Renal cortex interstitium (tissue), 11 donors: ENCODE measurements at regions not wholly inside any gene's neighbourhood (a gene's known extent, or its start where the extent isn't known, plus 50 kb on each side); places are given as distances from the start of the nearest gene placed in this dataset.

Experiments
- DNase-seq, 11 donors: peaks; one replicate each; pipeline ENCODE4 v3.0.0-alpha.2; 2013; ENCODE audit warnings: low read depth in 9 of 11, low spot score in 4 of 11; ENCODE audit errors: extremely low read depth in 1 of 11

DNA sequence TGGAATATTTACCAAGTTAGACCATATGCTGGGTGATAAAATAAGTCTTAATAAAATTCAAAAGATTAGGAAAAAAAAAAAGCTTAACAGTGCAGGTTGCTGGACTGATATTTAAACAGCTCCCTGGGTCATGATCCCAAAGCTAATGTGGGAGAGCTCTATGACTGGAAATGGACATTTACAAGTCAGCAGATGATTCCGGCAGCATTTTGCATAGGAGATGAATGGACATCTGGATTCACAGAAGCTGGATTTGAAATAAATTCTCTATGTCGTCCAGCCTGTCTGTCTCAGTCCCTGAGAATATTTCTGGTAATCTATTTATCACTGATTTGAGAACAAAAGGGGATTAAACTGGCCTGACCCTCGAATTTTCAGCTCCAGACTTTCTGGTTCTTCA is 52.3 kb upstream of the KLHL25 start:
- no peak for DNase-seq

DNA sequence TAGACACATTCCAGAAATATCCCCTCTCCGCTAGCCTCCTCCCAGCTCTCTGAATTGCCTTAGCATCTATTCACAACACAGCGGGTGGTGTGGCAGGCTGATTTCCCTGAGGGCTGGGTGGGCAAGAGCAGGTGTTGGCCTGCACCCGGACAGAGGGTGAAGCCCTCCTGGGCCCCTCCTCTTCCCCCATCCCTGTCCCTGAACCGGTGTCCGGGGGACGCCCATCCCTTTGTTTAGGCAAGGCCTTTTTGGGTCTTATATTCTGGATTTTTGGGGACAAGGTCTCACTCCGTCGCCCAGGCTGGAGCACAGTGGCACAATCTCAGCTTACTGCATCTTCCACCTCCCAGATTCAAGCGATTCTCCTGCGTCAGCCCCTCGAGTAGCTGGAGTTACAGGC is 55.2 kb upstream of the KLHL25 start:
- DNase-seq: no peak

DNA sequence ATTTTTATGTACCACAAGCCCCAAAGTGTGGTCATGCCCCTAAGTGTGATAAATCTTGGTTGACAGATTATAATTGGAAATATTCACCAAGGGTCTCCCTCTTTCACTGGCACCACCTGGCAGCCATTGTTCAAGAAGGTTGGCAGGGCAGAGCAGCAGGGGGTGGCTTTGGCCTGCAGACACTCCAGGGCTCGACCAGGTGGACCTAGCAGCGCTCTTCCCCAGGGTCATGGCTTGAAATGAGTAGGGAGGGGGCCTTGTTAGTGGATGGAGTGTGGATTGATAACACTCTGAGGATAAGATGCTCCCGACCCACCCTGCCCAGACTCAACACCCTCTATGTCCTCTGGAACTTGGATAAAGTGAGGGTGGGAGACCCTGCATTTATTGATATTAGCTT is 58.2 kb upstream of the KLHL25 start:
- DNase-seq: no peak

DNA sequence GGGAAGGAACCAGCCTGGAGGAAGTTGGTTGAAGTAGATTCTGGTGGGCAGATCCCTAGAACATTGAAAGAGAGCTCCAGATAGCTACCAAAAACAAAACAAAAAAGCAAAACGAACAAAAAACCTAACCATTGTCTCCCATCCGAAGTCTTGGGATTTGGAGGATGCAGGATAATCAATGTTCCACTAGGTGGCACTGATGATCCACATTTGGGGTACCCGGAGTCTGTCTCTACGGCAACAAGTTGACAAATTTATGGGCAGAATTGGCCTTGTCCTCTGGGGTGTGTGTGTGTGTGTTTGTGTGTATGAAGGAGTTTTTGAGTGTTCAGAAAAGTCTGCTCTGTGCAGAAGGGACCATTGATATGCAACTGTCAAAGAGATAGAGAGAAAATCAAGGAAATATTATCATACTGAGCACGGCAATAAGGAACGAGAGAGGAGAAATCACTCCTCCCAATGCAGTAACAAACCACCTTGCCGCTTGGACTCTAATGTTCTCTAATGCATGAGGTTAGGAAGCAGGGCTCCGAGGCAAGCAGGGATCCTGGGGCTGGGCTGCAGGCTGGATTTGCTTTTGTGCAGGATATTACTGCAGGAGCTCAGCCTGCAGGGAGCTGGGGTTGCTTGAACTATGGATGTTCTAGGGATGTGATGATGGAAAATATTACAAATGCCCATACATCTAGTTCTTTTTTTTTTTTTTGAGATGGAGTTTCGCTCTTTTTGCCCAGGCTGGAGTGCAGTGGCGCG is 59.8 kb upstream of the KLHL25 start:
- DNase-seq: peak in 10 of 11 donors; percentile 33 to 67 (median 62)

DNA sequence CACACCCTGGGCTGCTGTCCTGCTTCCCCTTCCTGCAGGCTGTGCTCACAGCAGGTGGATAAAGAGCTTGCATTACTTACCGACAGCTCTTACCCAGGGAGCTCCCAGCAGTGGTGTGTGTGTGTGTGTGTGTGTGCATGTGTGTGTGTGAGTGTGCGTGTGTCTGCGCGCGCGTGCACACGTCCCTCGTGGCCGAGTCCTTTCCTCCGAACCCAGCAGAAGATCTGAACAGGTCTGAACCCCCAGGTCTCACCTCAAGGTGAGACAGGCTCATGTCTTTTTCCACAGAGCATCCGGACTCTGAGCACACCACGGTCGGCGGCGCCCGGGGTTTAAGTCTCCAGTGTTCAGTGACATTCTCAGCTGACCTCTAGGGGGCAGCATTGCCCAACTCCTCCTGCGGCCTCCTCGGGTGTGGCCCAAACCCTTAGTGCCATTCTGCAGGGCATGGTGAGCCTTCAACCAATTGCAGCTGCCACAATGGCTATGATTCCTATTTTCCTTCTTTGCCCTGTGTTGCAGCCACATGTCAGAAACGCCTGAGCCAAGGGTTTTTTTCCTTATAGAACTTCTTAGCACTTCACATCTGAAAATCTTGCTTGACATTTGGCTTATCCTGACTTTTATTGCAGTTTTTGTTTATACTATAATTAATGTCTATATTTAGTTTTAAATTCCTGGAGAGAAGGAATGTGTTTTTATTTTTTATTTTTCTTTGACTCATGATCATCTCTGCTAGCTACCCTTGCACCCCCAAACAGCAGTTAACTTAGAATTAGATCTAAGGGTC is 64.1 kb upstream of the KLHL25 start:
- DNase-seq: peak in 8 of 11 donors; percentile 29 to 61 (median 44)

DNA sequence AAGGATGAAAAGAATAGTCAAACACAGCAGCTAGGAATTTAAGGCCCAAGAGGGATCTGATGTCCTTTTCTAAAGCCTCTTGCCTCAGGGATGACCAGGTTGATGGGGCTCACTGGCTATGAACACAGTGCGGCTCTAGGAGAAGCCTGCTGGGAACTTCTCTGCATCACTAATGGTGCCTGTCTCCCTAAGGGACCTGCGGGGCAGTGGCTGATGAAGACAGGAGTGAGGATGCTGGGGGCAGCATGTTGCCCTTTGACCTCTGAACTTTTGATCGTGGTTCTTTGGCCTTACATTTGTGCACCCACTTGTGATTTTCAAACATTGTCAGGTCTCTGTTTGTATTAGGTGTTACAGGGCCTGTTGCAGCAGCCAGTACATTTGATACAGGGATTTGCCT is 64.9 kb upstream of the KLHL25 start:
- no peak for DNase-seq

DNA sequence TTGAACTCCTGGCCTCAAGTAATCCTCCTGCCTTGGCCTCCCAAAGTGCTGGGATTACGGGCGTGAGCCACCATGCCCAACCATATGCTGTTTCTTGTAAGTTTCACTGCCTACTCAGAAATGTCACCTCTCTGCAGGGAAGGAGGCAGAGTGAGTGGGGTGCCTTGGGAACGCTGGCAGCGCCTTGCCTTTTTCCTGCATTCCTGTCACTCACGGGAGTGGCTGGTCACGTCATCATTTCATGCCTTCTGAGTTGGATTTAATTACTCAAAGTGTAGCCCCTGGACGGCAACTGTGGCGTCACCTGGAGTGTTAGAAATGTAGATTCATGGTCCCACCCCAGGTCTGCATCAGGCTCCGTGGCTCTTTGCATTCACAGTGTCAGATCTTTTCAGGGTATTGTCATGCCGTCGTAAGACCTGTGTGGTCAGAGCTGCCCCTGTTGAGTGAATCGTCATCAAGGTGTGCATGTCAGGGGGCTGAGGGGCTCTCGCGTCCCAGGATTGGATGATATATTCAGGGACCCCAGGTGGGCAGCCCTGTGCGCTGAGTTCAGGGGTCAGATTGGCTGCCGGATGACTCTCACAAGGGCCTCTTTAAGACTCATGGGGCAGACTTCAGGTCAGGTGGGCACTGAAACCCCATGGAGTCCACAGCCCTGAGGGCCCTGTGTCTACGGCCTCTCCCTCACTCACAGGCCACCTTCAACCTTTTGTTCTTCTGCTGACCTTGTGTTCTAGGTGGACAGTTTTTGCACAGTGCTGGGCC is 65.9 kb upstream of the KLHL25 start:
- no peak for DNase-seq

DNA sequence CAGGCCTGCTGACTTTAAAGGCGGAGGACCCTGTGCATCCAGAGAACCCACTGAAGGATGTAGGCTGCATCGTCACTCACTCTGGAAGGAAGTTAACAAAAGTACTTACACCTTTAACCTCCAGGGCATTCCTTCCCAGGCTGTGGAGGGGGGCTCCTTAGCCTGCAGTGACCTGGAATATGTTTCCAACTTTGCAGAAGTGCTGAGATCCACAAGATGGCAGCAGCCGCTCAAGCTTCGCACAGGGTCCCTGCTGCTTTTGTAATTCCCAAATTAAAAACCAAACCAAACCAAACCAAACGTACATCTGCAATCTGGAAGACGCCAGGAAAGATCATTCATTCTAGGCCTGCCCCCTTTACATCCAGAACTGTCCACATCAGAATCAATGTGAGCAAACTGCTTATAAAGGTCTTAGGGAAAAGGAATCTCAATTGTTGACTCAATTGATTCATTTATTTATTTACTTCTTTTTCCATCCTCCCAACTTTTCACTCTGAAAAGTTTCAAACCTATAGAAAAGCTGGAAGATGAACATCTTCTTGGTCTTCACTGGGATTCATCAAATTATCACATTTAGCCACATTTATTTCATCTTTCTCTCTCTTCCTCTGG is 70.5 kb upstream of the KLHL25 start:
- peak in 8 of 11 donors; percentile 17 to 48 (median 36) for DNase-seq

DNA sequence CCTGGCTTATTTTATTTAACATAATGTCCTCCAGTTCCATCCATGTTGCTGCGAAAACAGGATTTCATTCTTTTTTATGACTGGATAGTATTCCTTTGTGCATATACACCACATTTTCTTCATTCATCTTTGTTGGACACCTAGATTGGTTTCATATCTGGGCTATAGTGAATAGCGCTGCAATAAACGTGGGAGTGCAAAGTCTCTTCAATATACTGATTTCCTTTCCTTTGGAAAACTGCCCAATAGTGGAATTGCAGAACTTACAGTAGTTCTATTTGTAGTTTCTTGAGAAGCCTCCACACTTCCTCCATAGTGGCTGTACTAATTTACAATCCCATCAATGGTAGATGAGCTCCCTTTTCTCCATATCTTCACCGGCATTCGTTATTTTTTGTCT is 72.5 kb upstream of the KLHL25 start:
- DNase-seq: no peak

DNA sequence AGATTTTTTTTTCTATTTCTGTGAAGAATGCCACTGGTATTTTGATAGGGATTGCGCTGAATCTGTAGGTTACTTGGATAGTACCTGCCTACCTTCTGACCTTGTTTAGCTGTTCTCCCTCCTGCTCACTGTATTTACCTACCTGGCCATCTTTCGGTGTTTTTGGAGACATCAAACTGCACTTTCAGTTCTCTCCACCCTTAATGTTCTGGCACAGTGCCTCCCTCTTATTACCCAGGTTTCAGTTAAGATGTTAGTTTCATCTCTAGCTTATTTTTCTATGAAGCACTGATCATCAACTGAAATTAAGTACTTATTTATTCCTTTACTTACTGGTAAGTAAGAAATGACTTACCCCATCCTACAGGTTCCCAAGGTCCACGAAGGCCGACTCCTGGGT is 74.4 kb upstream of the KLHL25 start:
- DNase-seq: no peak

DNA sequence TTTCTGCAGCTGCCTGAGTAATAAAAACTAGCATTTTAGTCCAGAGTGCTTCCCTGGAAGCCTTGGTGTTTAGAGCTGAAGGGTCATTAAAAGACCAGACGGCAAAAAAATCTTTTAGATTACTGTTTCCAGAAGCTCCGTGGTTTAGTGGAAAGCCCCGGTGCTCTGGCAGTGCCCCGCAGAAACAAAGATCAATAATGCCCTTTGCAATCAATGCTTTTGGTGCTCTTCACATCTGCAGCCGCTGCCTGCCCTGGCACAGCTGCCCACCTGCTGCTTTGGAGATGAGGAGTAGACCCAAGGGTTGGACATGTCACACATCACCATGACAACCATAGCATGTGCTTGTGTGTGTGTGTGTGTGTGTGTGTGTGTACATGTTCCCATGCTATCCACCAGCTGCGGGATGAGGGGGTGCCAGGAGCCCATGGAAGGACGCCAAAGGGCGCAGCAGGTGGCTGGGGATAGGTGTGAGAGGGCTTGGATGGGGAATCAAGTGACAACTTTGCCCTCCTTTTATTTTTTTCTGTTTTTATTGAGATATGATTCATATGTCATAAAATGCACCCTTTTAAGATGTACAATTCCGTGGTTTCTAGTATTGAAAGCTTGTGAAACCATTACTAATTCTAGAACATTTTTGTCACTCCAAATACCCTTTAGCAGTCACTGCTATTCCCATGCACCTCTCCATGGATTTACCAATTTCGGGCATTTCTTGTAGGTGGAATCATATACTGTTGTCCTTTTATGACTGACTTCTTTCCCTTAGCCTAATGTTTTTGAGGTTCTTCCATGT is 75.7 kb upstream of the KLHL25 start:
- DNase-seq: no peak

DNA sequence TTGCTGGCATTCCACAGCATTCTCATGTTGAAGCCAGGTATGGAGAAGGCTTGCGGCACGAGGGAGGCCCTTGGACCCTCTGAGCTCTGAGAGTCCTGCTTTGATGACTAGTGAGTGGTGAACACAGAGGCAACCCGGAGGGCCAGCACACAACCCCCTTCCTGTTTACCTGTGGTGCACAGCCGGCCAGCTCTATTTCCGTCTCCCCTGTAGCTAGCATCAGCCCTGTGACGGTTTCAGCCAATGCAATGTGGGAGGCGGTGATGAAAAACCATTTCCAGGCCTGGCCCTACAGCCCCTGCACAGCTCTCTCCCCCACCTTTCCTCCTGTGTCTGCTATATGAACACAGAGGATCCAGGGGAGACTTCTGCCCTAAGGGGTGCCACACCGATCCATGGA is 76.8 kb upstream of the KLHL25 start:
- no peak for DNase-seq

DNA sequence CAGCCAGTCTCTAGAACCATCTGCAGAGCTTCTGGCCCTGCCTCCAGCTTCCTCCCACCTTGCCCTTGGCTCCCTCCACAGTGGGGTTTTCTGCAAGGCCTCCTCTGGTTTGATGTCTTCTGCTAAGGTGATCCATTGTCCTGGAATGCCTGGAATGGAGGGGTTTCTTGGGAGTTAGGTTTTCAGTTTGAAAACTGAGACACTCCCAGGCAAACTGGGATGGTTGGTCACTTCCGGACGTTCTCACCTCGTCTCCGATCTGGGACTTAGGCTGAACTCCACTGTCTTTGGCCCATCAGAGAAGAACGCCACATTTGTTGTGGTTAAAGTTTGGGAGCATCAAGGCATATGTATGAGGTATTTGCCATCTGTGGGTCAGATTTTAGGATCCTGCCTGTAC is 77.4 kb upstream of the KLHL25 start:
- no peak for DNase-seq

DNA sequence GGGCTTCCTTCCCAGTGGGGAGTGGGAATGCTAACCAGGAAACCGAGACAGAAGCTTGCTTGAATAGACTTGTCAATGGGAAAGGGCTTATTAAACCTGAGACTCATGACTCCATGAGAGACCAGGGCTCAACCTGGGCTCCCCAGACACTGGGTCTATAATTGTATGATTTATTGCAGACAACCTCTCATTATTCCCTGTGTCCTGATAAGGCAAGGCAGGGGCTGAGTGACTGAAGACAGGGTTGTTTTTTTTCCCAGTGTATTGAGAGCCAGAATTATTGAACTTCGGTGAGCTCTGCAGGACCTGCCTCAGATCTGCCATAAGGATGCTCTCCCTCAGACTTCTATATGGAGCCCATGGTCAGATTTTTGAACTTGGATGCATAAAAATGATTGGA is 79.5 kb upstream of the KLHL25 start:
- no peak for DNase-seq

DNA sequence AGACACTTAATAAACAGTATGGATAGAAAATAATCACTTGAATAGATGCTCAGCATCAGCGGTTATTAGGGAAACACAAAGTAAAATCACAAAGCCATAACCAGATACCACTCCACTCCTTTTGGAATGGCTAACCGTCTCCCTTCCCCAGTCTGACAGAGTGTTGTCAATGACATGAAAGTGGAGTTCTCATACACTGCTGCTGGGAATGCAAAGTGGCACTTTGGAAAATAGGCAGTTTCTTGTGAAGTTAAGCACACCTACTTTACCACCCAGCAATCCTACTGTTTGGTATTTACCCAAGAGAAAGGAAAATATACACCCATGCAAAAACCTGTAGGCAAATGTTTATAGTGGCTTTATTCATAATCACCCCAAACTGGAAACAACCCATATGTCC is 81.0 kb upstream of the KLHL25 start:
- no peak for DNase-seq

DNA sequence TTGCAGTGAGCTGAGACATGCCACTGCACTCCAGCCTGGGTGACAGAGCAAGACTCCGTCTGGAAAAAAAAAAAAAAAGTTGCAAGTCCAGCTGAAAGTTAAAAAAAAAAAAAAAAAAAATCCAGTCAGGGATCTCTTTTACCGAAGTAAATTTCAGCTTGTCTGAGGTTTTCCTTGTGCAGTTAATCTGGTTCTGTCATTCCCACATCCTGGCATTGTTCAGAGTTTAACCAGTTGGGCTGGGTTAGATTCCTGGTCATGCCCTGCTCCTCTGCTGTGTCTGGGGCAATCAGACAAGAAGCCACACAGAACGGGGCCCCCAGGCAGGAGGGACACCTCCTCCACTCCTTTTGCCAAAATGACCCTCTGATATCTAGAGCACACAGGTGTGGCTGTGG is 84.1 kb upstream of the KLHL25 start:
- no peak for DNase-seq

DNA sequence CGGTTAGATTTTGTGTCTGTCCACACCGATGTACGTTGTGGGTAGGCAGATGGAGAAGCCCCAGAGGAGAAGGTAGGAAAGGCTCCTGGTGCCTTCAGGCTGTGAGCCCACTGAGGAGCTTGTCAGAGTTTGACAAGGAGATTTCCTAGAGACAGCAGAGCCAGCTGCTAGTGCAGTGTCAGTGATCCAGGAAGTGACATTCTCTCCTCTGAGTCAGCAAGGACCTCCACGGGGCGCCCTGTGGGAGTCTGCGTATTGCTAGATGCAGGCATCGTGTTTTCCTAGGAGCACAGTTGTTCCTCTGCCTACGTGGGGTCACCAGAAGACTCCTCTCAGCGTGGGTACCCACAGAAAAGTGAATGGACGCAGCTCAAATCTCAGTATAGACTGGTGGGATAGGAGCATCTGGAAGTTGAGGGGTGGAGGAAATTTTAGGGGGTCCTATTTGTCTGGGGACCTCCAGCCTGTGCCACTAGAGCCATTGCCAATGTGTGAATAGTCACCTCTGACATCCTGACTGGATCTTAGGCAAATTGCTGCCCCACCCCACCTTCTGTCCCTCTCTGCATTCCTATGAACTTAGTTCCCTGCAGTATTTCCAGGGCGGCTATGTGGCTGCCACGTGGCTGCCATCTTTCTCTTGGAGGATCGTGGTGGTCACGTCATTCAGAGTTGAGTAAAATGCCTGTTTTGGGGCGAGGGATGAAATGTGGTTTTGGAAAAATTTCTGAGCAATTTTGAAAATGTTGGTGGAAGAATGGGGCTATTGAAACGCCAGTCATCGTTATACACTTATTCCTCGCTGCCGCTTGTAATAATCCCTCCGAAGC is 84.8 kb upstream of the KLHL25 start:
- DNase-seq: no peak
